ENCODE measurements at regions not wholly inside any gene's neighbourhood (a gene's known extent, or its start where the extent isn't known, plus 50 kb on each side); places are given as distances from the start of the nearest gene placed in this dataset.

GRCh38 chr20:60202046-60202445, 243.8 kb downstream of the CDH26 start:
- no peaks in the 10 kb centered on the region for H3K27me3 ChIP-seq (ENCODE audit: insufficient read depth, low read length)
- no peak overlapping the region for H3K4me2 ChIP-seq (ENCODE audit: low read length)
- H3K36me3 ChIP-seq (ENCODE audit: insufficient read depth, low read length) = no peaks in the 10 kb centered on the region
- H3K4me3 ChIP-seq (ENCODE audit: insufficient read depth, low read depth, low read length) = no peak overlapping the region
- Mint-ChIP-seq H3K4me3 (ENCODE audit: unreplicated experiment) (no peak overlapping the region), H3K27ac (ENCODE audit: unreplicated experiment) (no peak overlapping the region), H3K36me3 (ENCODE audit: low read depth, unreplicated experiment) (no peaks in the 10 kb centered on the region), H3K4me1 (ENCODE audit: low read depth, unreplicated experiment) (peaks cover 5% of the 10 kb centered on the region), H3K27me3 (ENCODE audit: low read depth, unreplicated experiment) (peaks cover 26% of the 10 kb centered on the region), H3K9me3 (ENCODE audit: unreplicated experiment) (peaks cover 7% of the 10 kb centered on the region)
- no peaks in the 10 kb centered on the region for H3K9me3 ChIP-seq (ENCODE audit: insufficient read depth, low read depth, low read length)
- H3K27ac ChIP-seq (ENCODE audit: low read depth, low read length) = no peak overlapping the region
- TF ChIP-seq EZH2 (IDR thresholded peaks at IDR 0.05; ENCODE audit: insufficient read depth, low read length) = no peak
- no peak for TF ChIP-seq CTCF (IDR thresholded peaks at IDR 0.05; ENCODE audit: insufficient read depth, low read depth, low read length)
- H3K4me1 ChIP-seq (ENCODE audit: insufficient read depth, low read length) = no peaks in the 10 kb centered on the region
- H3K9ac ChIP-seq (ENCODE audit: low read length) = no peak overlapping the region
- DNase-seq (ENCODE audit: low read depth) (no peak), FAIRE-seq (no peak)
- no peaks in the 10 kb centered on the region for H3K79me2 ChIP-seq (ENCODE audit: insufficient read depth, low read length)
- H2AFZ ChIP-seq (ENCODE audit: low read depth, low read length) = no peak overlapping the region
- no peaks in the 10 kb centered on the region for H4K20me1 ChIP-seq (ENCODE audit: insufficient read depth, low read length)

GRCh38 chr20:60203451-60203850, 245.2 kb downstream of the CDH26 start:
- Histone ChIP-seq H4K20me1 (ENCODE audit: insufficient read depth, low read length) (no peaks in the 10 kb centered on the region), H3K9me3 (ENCODE audit: insufficient read depth, low read depth, low read length) (no peaks in the 10 kb centered on the region), H3K27ac (ENCODE audit: low read depth, low read length) (no peak overlapping the region), H3K4me1 (ENCODE audit: insufficient read depth, low read length) (no peaks in the 10 kb centered on the region), H3K36me3 (ENCODE audit: insufficient read depth, low read length) (no peaks in the 10 kb centered on the region), H3K27me3 (ENCODE audit: insufficient read depth, low read length) (no peaks in the 10 kb centered on the region), H2AFZ (ENCODE audit: low read depth, low read length) (no peak overlapping the region), H3K4me3 (ENCODE audit: insufficient read depth, low read depth, low read length) (no peak overlapping the region), H3K79me2 (ENCODE audit: insufficient read depth, low read length) (no peaks in the 10 kb centered on the region), H3K4me2 (ENCODE audit: low read length) (no peak overlapping the region), H3K9ac (ENCODE audit: low read length) (no peak overlapping the region)
- Mint-ChIP-seq H3K36me3 (ENCODE audit: low read depth, unreplicated experiment) (no peaks in the 10 kb centered on the region), H3K4me1 (ENCODE audit: low read depth, unreplicated experiment) (peaks cover 5% of the 10 kb centered on the region), H3K27ac (ENCODE audit: unreplicated experiment) (no peak overlapping the region), H3K27me3 (ENCODE audit: low read depth, unreplicated experiment) (peaks cover 23% of the 10 kb centered on the region), H3K4me3 (ENCODE audit: unreplicated experiment) (no peak overlapping the region), H3K9me3 (ENCODE audit: unreplicated experiment) (peaks cover 4% of the 10 kb centered on the region)
- no peak for TF ChIP-seq CTCF (IDR thresholded peaks at IDR 0.05; ENCODE audit: insufficient read depth, low read depth, low read length)
- TF ChIP-seq EZH2 (IDR thresholded peaks at IDR 0.05; ENCODE audit: insufficient read depth, low read length) = no peak
- no peak for DNase-seq (ENCODE audit: low read depth)
- no peak for FAIRE-seq

GRCh38 chr20:60204601-60205000, 246.4 kb downstream of the CDH26 start:
- H3K79me2 ChIP-seq (ENCODE audit: insufficient read depth, low read length) = no peaks in the 10 kb centered on the region
- H4K20me1 ChIP-seq (ENCODE audit: insufficient read depth, low read length) = no peaks in the 10 kb centered on the region
- no peak overlapping the region for H3K4me3 Mint-ChIP-seq (ENCODE audit: unreplicated experiment)
- H3K9me3 Mint-ChIP-seq (ENCODE audit: unreplicated experiment) = no peaks in the 10 kb centered on the region
- H3K27me3 ChIP-seq (ENCODE audit: insufficient read depth, low read length) = no peaks in the 10 kb centered on the region
- H2AFZ ChIP-seq (ENCODE audit: low read depth, low read length) = no peak overlapping the region
- no peaks in the 10 kb centered on the region for H3K9me3 ChIP-seq (ENCODE audit: insufficient read depth, low read depth, low read length)
- no peak overlapping the region for H3K4me2 ChIP-seq (ENCODE audit: low read length)
- H3K36me3 ChIP-seq (ENCODE audit: insufficient read depth, low read length) = no peaks in the 10 kb centered on the region
- H3K4me3 ChIP-seq (ENCODE audit: insufficient read depth, low read depth, low read length) = no peak overlapping the region
- FAIRE-seq (no peak), DNase-seq (ENCODE audit: low read depth) (no peak)
- H3K27ac Mint-ChIP-seq (ENCODE audit: unreplicated experiment) = no peak overlapping the region
- TF ChIP-seq CTCF (IDR thresholded peaks at IDR 0.05; ENCODE audit: insufficient read depth, low read depth, low read length) (no peak), EZH2 (IDR thresholded peaks at IDR 0.05; ENCODE audit: insufficient read depth, low read length) (no peak)
- no peak overlapping the region for H3K9ac ChIP-seq (ENCODE audit: low read length)
- no peaks in the 10 kb centered on the region for H3K4me1 ChIP-seq (ENCODE audit: insufficient read depth, low read length)
- no peaks in the 10 kb centered on the region for H3K36me3 Mint-ChIP-seq (ENCODE audit: low read depth, unreplicated experiment)
- peaks cover 7% of the 10 kb centered on the region for H3K4me1 Mint-ChIP-seq (ENCODE audit: low read depth, unreplicated experiment)
- no peak overlapping the region for H3K27ac ChIP-seq (ENCODE audit: low read depth, low read length)
- H3K27me3 Mint-ChIP-seq (ENCODE audit: low read depth, unreplicated experiment) = peaks cover 13% of the 10 kb centered on the region

Measured in astrocyte (in vitro differentiated cells and primary cell).